LNCaP clone FGC (cell line): ENCODE measurements at regions not wholly inside any gene's neighbourhood (a gene's known extent, or its start where the extent isn't known, plus 50 kb on each side); places are given as distances from the start of the nearest gene placed in this dataset.

Source experiments
- DNase-seq: peaks from one replicate; pipeline ENCODE4 v3.0.0-alpha.2; 2011; ENCODE audit warnings: low read depth
- H3K4me3 ChIP-seq: 2 replicates; pipeline ENCODE4 v1.5.1; 2011; ENCODE audit warnings: mild to moderate bottlenecking, low read depth, low read length, control low read depth
- TF ChIP-seq, protein P1 (sequence below): IDR thresholded peaks from 2 replicates; pipeline ENCODE4 v1.5.1; 2012; ENCODE audit warnings: mild to moderate bottlenecking; ENCODE audit not compliant: control insufficient read depth, insufficient read depth; ENCODE audit errors: extremely low read depth

DNA sequence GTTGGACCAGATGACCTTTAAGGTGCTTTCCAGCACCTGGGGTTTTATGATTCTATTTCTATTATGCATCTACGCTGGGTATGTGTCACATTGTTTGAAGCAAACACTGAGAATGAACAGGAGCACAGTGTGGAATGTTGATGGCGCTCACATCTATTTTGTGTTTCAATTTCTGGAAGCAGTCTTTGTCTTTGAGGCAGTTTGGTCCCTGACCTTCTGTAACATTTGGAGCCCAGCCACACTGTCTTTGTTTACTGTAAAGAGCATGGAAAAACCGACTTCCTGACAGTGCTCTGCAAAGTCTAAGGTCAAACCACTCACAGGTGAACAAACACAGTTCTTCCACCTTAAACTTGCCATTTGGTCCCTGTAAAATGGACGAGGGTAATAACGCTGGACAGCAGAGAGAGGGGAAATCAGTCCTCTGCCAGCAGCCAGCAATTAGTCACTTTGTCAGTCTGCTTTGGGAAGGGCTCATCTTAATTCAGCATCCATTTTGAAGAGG, 155.5 kb downstream of the PRL start:
- DNase-seq = peak; percentile 45
- H3K4me3 ChIP-seq = no peak overlapping the region
- TF ChIP-seq, protein P1, sequence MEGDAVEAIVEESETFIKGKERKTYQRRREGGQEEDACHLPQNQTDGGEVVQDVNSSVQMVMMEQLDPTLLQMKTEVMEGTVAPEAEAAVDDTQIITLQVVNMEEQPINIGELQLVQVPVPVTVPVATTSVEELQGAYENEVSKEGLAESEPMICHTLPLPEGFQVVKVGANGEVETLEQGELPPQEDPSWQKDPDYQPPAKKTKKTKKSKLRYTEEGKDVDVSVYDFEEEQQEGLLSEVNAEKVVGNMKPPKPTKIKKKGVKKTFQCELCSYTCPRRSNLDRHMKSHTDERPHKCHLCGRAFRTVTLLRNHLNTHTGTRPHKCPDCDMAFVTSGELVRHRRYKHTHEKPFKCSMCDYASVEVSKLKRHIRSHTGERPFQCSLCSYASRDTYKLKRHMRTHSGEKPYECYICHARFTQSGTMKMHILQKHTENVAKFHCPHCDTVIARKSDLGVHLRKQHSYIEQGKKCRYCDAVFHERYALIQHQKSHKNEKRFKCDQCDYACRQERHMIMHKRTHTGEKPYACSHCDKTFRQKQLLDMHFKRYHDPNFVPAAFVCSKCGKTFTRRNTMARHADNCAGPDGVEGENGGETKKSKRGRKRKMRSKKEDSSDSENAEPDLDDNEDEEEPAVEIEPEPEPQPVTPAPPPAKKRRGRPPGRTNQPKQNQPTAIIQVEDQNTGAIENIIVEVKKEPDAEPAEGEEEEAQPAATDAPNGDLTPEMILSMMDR = no peak

DNA sequence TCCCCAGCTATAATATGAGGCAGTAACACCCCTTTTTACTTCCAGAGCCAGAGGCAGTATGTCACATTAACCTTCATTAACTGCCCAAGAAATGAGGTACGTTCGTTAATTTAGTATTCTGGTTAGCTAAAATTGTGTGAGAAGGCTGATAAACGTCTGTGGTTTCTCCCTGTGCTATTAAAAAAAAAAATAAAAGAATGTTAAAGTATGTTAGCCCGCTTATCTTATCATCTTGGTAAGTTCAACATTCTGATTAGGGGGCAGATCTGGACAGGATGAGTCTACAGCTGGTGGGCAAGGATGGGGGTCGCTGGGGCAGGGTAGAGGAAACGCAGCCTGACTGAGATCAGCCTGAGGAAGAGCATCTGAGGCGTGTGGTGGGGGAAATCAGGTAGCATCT, 154.0 kb downstream of the PRL start:
- no peak overlapping the region for H3K4me3 ChIP-seq
- TF ChIP-seq, protein P1 = no peak
- DNase-seq = no peak

DNA sequence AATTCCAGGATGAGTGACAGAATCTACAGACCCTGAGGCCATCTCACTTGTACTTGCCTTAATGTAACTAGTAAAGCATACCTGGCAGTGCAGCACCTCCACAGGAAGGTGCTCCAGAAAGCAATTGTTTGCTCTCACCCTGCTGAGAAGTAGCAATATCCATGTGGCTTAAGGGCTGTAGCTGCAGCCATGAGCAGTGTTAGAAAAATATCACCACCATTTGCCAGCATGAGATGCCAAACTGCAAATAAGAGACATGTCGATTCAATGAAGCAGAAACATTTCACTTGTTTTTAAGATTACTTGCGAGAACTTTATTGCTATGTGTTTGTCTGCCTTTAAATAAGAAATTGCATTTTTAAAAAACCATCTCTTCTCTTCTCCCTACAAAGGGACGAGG, 151.5 kb downstream of the PRL start:
- TF ChIP-seq, protein P1 = no peak
- DNase-seq = no peak
- H3K4me3 ChIP-seq = no peak overlapping the region

DNA sequence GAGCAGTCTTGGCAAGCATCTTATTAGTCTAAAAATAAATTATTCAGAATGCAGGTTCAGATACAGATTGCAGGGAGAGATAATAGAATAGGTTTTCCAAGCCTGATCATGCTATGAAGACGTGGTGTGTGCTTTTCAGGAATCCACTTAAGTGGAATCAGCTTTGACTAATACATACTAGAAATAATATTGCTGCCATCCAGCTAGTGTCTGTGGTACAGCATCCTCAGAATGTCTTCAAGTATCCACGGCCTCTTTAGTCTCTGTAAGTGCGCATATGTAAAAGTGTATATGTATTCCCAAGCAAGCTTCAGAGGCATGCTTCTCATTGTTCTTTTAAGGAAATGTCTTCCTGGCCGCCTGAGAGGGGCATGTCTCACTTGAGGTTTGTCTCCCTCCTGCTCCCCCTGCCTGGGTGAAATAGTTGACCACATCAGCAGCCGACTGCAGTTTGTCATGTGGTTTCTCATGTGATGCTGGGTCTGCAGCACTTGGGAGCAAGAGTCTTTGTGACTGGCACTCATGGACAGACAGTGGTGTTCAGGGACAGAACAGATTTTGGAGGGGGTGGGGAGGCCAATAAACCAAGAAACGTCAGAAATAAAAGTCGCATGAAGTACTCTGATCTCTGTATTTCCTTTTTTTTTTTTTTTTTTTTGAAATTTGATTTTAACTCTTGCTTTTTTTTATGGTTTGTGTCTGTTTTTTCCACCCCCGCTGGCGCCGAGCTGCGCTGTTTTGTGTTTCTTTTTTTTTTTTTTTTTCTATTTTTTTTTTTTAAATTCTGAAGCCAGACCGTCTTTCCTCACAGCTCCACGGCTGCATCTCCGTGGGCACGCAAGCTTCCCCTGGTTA, 150.8 kb downstream of the PRL start:
- TF ChIP-seq, protein P1 = peak; percentile 24; the same call in 1 of the 2 replicates
- H3K4me3 ChIP-seq = no peak overlapping the region
- DNase-seq = no peak

DNA sequence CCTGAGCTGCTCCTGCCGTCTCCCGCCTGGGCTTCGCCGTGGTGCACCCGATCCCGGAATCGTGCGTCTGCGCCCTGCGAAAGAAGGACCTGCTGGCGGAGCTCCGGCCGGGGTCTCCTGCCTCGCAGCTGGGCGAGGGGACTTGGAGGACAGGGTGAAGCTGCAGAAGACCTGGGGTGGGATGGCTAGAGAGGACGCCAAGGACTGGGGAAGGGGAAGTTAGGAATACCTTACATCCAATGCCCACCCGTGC, 150.2 kb downstream of the PRL start:
- DNase-seq = no peak
- H3K4me3 ChIP-seq = no peak overlapping the region
- TF ChIP-seq, protein P1 = no peak

DNA sequence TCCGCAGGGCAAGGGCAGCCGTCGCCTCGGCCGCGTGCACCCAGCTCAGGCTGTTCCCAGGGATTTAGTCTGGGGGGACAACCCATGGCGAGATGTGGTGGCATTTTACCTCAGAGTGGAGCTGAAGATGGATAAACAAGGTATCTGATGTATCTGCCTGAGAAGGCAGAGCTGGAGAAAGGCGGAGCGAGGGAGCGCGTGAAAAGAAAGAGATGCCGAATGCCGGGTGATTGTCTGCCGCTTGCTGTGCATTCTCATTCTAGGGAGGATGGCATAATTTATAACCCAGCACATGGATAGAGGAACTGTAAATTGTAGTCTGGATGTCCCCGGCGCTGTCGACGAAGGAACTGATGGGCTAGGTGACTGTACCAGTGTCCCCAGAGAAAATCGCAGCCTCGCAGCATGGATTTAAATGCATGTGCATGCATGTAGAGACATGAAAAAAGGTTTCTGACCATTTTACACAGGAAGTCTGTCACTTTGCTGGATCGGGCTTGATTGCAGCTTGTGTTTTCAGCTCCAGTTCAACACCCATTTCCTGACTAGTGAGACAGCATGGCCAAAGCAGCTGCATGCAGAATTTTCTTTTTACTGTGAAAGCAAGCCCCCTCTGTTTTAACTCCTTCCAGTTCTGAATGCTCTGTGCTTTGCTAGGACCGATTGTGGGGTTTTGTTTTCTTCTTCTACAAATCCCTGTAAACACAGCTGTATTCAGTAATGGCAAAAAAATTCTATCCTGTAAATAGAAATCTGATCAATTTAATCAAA, 149.7 kb downstream of the PRL start:
- TF ChIP-seq, protein P1 = no peak
- no peak for DNase-seq
- H3K4me3 ChIP-seq = no peak overlapping the region
